Spleen (tissue), 7 donors: ENCODE measurements at regions not wholly inside any gene's neighbourhood (a gene's known extent, or its start where the extent isn't known, plus 50 kb on each side); places are given as distances from the start of the nearest gene placed in this dataset.

Source experiments
- CTCF ChIP-seq, 11 experiments: fragments of 200-600 bp in 7 of 11; fragments of 450-650 bp in 4 of 11; sonication (generic) in 4 of 11; IDR thresholded peaks in 8 of 11; conservative IDR thresholded peaks in 3 of 11; 1 replicate in 7 of 11; 2 replicates in 4 of 11; pipeline versions ENCODE4 v1.4.0 to v1.8.0; 2016 to 2021; ENCODE audit warnings: antibody characterized with exemption in 11 of 11, inconsistent platforms in 4 of 11, mild to moderate bottlenecking in 1 of 11
- POLR2A ChIP-seq, 3 donors: fragments of 450-650 bp; IDR thresholded peaks; one replicate each; pipeline ENCODE4 v1.5.1; 2017; ENCODE audit warnings: antibody characterized with exemption in 3 of 3, mild to moderate bottlenecking in 1 of 3
- POLR2AphosphoS5 ChIP-seq, 3 donors: sonication (generic); formaldehyde crosslinking; IDR thresholded peaks; one replicate each; pipeline ENCODE4 v1.5.1; 2017; ENCODE audit warnings: antibody characterized with exemption in 3 of 3
- donor health status: DM: no; HTN: no; CAD: no; lungs with moderate emphysema.
- donor health status: DM: no; HTN: no; CAD: no.
- donor health status: DM: no; HTN: no; CAD: no.

- TF ChIP-seq CTCF (IDR thresholded peaks at IDR 0.05 in 8 of 11, conservative IDR thresholded peaks at IDR 0.05 in 3 of 11) = no peak
- TF ChIP-seq POLR2A (IDR thresholded peaks at IDR 0.05) = no peak
- TF ChIP-seq POLR2AphosphoS5 (IDR thresholded peaks at IDR 0.05) = no peak
Observed at GRCh38 chr10:3656214-3656613, 128.8 kb downstream of the KLF6 start.
